Body of pancreas (tissue), 4 donors: ENCODE measurements at regions not wholly inside any gene's neighbourhood (a gene's known extent, or its start where the extent isn't known, plus 50 kb on each side); places are given as distances from the start of the nearest gene placed in this dataset.

Experiments
- ATAC-seq: fragments of 150-250 bp; one replicate; pipeline ENCODE4 v1.9.1; 2016
- DNase-seq, 4 donors: peaks; one replicate each; pipeline ENCODE4 v3.0.0-alpha.2; 2019
- H3K27ac ChIP-seq, 4 donors: fragments of 200-600 bp; sonication (generic); 1 replicate in 3 of 4; 2 replicates in 1 of 4; pipeline versions ENCODE4 v1.5.1 to v1.6.1; 2016 to 2019; ENCODE audit warnings: mild to moderate bottlenecking in 1 of 4, mixed read lengths in 1 of 4, moderate library complexity in 1 of 4
- H3K27me3 ChIP-seq, 2 donors: fragments of 200-600 bp; sonication (generic); one replicate each; pipeline ENCODE4 v1.6.0; 2016; ENCODE audit warnings: mild to moderate bottlenecking in 1 of 2
- H3K36me3 ChIP-seq, 2 donors: fragments of 200-600 bp; sonication (generic); replicated peaks in 1 of 2; 2 replicates each; pipeline ENCODE4 v1.5.1; 2016; ENCODE audit warnings: low read depth in 2 of 2; ENCODE audit not compliant: insufficient read depth in 1 of 2
- H3K4me1 ChIP-seq: fragments of 200-600 bp; sonication (generic); one replicate; pipeline ENCODE4 v1.6.0; 2016
- H3K4me3 ChIP-seq, 2 donors: fragments of 200-600 bp; sonication (generic); 1 replicate in 1 of 2; 2 replicates in 1 of 2; pipeline ENCODE4 v1.5.1; 2016 to 2019
- H3K9me3 ChIP-seq, 3 donors: fragments of 200-600 bp; sonication (generic); 1 replicate in 2 of 3; 2 replicates in 1 of 3; pipeline ENCODE4 v1.5.1; 2016
- POLR2A ChIP-seq, 3 donors: fragments of 450-650 bp; IDR thresholded peaks; one replicate each; pipeline ENCODE4 v1.6.1; 2016; ENCODE audit warnings: antibody characterized with exemption in 3 of 3, mild to moderate bottlenecking in 2 of 3
- WGBS, 2 donors: methylation state at CpG; one replicate each; pipeline ENCODE4 v1.1.5; 2017; 5-methylcytosine and 5-hydroxymethylcytosine counted together
- intact Hi-C: fragments of 100-400 bp; cut with DNase I; formaldehyde crosslinking; loops from one replicate; pipeline ENCODE4 v1.15.1; 2023
- TF ChIP-seq, protein P1 (sequence below), 7 experiments: fragments of 450-650 bp in 4 of 7; fragments of 200-600 bp in 3 of 7; sonication (generic) in 3 of 7; IDR thresholded peaks; one replicate each; pipeline ENCODE4 v1.5.1; 2016 to 2019; ENCODE audit warnings: antibody characterized with exemption in 7 of 7

- no peak for ATAC-seq
These were observed 404.4 kb upstream of the NECTIN3 start for GRCh38 chr3:110667216-110667615.

DNA sequence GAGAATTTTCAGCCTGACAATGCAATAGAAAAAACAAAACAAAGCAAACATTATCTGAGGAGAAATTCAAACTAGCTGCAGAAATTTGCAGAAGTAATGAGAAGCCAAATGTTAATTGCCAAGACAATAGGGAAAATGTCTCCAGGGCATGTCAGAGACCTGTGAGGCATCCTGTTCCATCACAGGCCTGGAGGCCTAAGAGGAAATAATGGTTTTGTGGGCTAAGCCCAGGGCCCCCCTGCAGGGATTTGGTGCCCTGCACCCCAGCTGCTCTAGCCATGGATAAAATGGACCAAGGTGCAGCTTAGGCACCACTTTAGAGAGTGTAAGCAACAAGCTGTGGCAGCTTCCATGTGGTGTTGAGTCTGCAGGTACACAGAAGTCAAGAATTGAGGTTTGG is 401.2 kb upstream of the NECTIN3 start:
- no peaks in the 10 kb centered on the region for H3K27me3 ChIP-seq
- peaks cover 15% of the 10 kb centered on the region for H3K4me1 ChIP-seq
- intact Hi-C loops, result no loop called here
- TF ChIP-seq, protein P1, sequence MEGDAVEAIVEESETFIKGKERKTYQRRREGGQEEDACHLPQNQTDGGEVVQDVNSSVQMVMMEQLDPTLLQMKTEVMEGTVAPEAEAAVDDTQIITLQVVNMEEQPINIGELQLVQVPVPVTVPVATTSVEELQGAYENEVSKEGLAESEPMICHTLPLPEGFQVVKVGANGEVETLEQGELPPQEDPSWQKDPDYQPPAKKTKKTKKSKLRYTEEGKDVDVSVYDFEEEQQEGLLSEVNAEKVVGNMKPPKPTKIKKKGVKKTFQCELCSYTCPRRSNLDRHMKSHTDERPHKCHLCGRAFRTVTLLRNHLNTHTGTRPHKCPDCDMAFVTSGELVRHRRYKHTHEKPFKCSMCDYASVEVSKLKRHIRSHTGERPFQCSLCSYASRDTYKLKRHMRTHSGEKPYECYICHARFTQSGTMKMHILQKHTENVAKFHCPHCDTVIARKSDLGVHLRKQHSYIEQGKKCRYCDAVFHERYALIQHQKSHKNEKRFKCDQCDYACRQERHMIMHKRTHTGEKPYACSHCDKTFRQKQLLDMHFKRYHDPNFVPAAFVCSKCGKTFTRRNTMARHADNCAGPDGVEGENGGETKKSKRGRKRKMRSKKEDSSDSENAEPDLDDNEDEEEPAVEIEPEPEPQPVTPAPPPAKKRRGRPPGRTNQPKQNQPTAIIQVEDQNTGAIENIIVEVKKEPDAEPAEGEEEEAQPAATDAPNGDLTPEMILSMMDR (IDR thresholded peaks at IDR 0.05), result no peak
- TF ChIP-seq POLR2A (IDR thresholded peaks at IDR 0.05), result no peak
- H3K27ac ChIP-seq, result no peak overlapping the region
- no peaks in the 10 kb centered on the region for H3K9me3 ChIP-seq
- no peaks in the 10 kb centered on the region for H3K36me3 ChIP-seq
- H3K4me3 ChIP-seq, result no peak overlapping the region
- no peak for DNase-seq
- ATAC-seq, result no peak

More at GRCh38 chr3:110667216-110667615, 404.4 kb upstream of the NECTIN3 start:
- DNase-seq, result no peak
- Histone ChIP-seq H3K27ac (no peak overlapping the region), H3K4me3 (no peak overlapping the region), H3K27me3 (no peaks in the 10 kb centered on the region), H3K9me3 (peaks cover 0 to 4% (median 0%) of the 10 kb centered on the region in 3 donors), H3K4me1 (peaks cover 33% of the 10 kb centered on the region), H3K36me3 (no peaks in the 10 kb centered on the region)
- intact Hi-C loops, result no loop called here
- WGBS, 2 donors, result 84 to 88% methylated on average over 2 of the region's 2 CpGs
- TF ChIP-seq, protein P1 (IDR thresholded peaks at IDR 0.05), result no peak
- TF ChIP-seq POLR2A (IDR thresholded peaks at IDR 0.05), result no peak

- Histone ChIP-seq H3K4me1 (no peaks in the 10 kb centered on the region), H3K9me3 (no peaks in the 10 kb centered on the region), H3K4me3 (no peak overlapping the region), H3K27me3 (no peaks in the 10 kb centered on the region), H3K36me3 (no peaks in the 10 kb centered on the region), H3K27ac (no peak overlapping the region)
- intact Hi-C loops, result no loop called here
- ATAC-seq (no peak), DNase-seq (no peak)
- TF ChIP-seq POLR2A (IDR thresholded peaks at IDR 0.05), result no peak
- TF ChIP-seq, protein P1 (IDR thresholded peaks at IDR 0.05), result no peak
- 67 to 83% methylated on average over 3 of the region's 3 CpGs for WGBS, 2 donors
These were observed 394.1 kb upstream of the NECTIN3 start for GRCh38 chr3:110677506-110677905.

DNA sequence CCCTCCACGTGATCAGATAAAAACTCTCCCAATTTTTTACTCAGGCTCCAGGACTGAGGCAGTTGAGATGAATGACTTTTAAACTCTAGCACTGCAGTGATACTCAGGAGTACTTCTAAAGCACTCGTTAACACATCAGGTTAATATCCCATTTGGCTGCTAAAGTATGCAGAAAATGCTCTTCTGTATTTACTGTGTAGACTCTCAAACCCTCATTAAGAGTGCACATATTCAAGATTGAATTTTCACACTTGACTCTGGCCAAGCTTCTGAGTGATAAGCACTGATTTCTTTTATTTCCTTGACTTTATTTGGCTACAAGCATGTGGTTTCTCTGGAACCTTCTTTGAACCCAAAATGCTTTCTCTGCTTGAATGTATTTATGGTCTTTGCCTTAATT is 392.3 kb upstream of the NECTIN3 start:
- intact Hi-C loops, result no loop called here
- H3K9me3 ChIP-seq, result no peaks in the 10 kb centered on the region
- 55 to 73% methylated on average over 2 of the region's 2 CpGs for WGBS, 2 donors
- TF ChIP-seq, protein P1 (IDR thresholded peaks at IDR 0.05), result no peak
- DNase-seq (no peak), ATAC-seq (no peak)
- no peaks in the 10 kb centered on the region for H3K27me3 ChIP-seq
- H3K27ac ChIP-seq, result no peak overlapping the region
- H3K4me3 ChIP-seq, result no peak overlapping the region
- H3K36me3 ChIP-seq, result no peaks in the 10 kb centered on the region
- no peaks in the 10 kb centered on the region for H3K4me1 ChIP-seq

GRCh38 chr3:110680450-110680849 is 391.2 kb upstream of the NECTIN3 start:
- ATAC-seq (no peak), DNase-seq (no peak)
- Histone ChIP-seq H3K27me3 (no peaks in the 10 kb centered on the region), H3K27ac (no peak overlapping the region), H3K36me3 (no peaks in the 10 kb centered on the region), H3K4me3 (no peak overlapping the region), H3K4me1 (no peaks in the 10 kb centered on the region), H3K9me3 (no peaks in the 10 kb centered on the region)
- intact Hi-C loops, result no loop called here
- 57 to 68% methylated on average over 5 of the region's 5 CpGs for WGBS, 2 donors
- TF ChIP-seq, protein P1 (IDR thresholded peaks at IDR 0.05), result no peak
- no peak for TF ChIP-seq POLR2A (IDR thresholded peaks at IDR 0.05)
